ENCODE measurements at regions not wholly inside any gene's neighbourhood (a gene's known extent, or its start where the extent isn't known, plus 50 kb on each side); places are given as distances from the start of the nearest gene placed in this dataset.
A peak's percentile ranks its signal among the peaks of the same experiment; 100 is the strongest.

DNA sequence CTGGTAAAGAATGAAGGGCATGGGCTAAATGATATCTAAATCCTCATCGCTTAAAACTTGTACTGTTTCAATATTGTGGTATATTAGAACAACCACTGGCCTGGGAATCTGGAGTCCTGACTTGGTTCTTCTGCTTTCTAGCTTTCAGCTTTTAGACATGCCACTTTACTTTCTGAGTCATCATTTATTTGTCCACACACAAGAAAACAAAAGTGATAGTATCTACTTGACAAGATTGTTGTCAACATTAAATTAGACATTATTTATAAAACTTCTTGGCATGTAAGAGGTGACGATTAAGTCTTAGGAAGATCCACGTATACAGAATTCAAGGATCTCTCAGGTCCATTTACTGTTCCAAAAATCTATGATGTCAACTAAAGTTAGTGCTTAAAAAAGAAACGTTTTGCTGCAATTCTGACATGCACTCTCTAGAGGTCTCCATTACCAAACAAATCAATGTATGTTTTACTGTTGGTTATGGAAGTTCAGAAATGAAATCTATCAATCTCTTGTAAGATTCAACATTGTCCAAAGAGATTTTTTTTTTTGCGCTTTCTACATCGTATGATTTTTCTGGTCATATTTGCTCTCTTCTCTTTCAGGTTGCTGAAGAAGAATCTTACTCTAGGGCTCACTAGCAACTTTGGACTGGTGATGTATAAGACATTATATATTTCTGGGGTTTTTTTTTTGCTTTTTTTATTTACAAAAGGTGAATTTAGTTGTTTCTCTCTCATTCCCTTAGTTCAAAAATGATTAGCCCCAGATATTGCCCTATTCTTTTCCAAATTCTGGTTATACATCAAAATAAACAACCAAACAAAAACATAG, 53.6 kb upstream of the DYNC1I1 start:
- Histone ChIP-seq H3K79me2 (ENCODE audit: control insufficient read depth, insufficient read depth, low read length) (no peaks in the 10 kb centered on the region), H3K4me1 (ENCODE audit: control insufficient read depth, insufficient read depth, low read length) (no peaks in the 10 kb centered on the region), H3K9me3 (replicated peaks; ENCODE audit: control insufficient read depth, insufficient read depth, low read length) (no peaks in the 10 kb centered on the region), H3K4me3 (no peak overlapping the region), H4K20me1 (ENCODE audit: control insufficient read depth, insufficient read depth) (no peaks in the 10 kb centered on the region), H2AFZ (ENCODE audit: control insufficient read depth, low read depth, low read length) (no peak overlapping the region), H3K9ac (ENCODE audit: control insufficient read depth, insufficient read depth, low read length) (no peak overlapping the region), H3K27me3 (replicated peaks in 1 of 2; ENCODE audit: control insufficient read depth in 2 of 2, insufficient read depth in 2 of 2, low read length in 1 of 2) (no peaks in the 10 kb centered on the region; a peak in 1 of 4 replicates), H3K4me2 (ENCODE audit: control insufficient read depth, insufficient read depth) (no peak overlapping the region), H3K27ac (ENCODE audit: control insufficient read depth, insufficient read depth) (no peak overlapping the region), H3K36me3 (ENCODE audit: control insufficient read depth in 2 of 2, insufficient read depth in 2 of 2, low read length in 1 of 2) (no peaks in the 10 kb centered on the region)
- in situ Hi-C loops (cut with MboI) (no loop called here), intact Hi-C loops (cut with micrococcal nuclease; ENCODE audit: unreplicated experiment) (loop anchor here (1.0 to 5.0 kb wide), 2 partner anchors 79 to 153 kb away; no protein-coding TSS in a partner anchor)
- FAIRE-seq = no peak
- no peak for DNase-seq (ENCODE audit: low read depth, low spot score)
- ChIA-PET SMC1A (ENCODE audit: uncharacterized antibody, unreplicated experiment) (interaction anchor here (0.7 to 4.1 kb wide), 10 partner anchors 13 to 1309 kb away, joined by 3 to 84 read pairs (median 4); no protein-coding TSS in a partner anchor), POLR2A (interaction anchor here (0.6 kb wide), 1 partner anchor 206 kb away, joined by 6 read pairs; no protein-coding TSS in a partner anchor), RAD21 (ENCODE audit: unreplicated experiment) (interaction anchor here (0.7 to 2.1 kb wide), 4 partner anchors 29 to 152 kb away, joined by 3 to 26 read pairs (median 10); no protein-coding TSS in a partner anchor), CTCF (interaction anchor here (0.7 to 4.1 kb wide), 16 partner anchors 8 to 1309 kb away, joined by 3 to 55 read pairs (median 4); no protein-coding TSS in a partner anchor)
- peak; percentile 45 for ATAC-seq
- BruUV-seq (replicated peaks) = no TSS peak
- WGBS (ENCODE audit: insufficient coverage, insufficient replicate concordance, low lambda C conversion rate, missing lambda C conversion rate) = 47% methylated on average over 6 of the region's 6 CpGs
- TF ChIP-seq RAD21 (IDR thresholded peaks at IDR 0.05; ENCODE audit: insufficient read depth, low read depth, low read length) (peak; percentile 58), MYB (IDR thresholded peaks at IDR 0.05; ENCODE audit: borderline replicate concordance, low read depth, low read length) (no peak), CHD1 (IDR thresholded peaks at IDR 0.05; ENCODE audit: low read depth, low read length) (no peak), RUNX3 (IDR thresholded peaks at IDR 0.05; ENCODE audit: low read length) (no peak), ZNF217 (IDR thresholded peaks at IDR 0.05) (no peak), CTCF (IDR thresholded peaks at IDR 0.05 in 2 of 3, conservative IDR thresholded peaks at IDR 0.05 in 1 of 3; ENCODE audit: control insufficient read depth in 2 of 3, extremely low read depth in 1 of 3, insufficient read depth in 1 of 3, low read depth in 3 of 3, low read length in 3 of 3) (peak in 2 of 3 experiments; percentile 33 to 69; a peak in 3 of 6 replicates), PAX8 (IDR thresholded peaks at IDR 0.05) (no peak), TCF7 (IDR thresholded peaks at IDR 0.05; ENCODE audit: borderline replicate concordance) (no peak), JUND (IDR thresholded peaks at IDR 0.05; ENCODE audit: low read depth, low read length) (no peak), YBX1 (IDR thresholded peaks at IDR 0.05) (no peak), NFIC (IDR thresholded peaks at IDR 0.05; ENCODE audit: low read depth, low read length) (no peak), ZNF622 (IDR thresholded peaks at IDR 0.05) (no peak), CBX5 (IDR thresholded peaks at IDR 0.05; ENCODE audit: low read depth) (no peak), NRF1 (conservative IDR thresholded peaks at IDR 0.05; ENCODE audit: low read depth, low read length) (no peak), ATF7 (IDR thresholded peaks at IDR 0.05; ENCODE audit: low read depth) (peak; percentile 40; the same call in 1 of the 2 replicates), RFX5 (IDR thresholded peaks at IDR 0.05; ENCODE audit: low read depth, low read length) (no peak), ZBED1 (IDR thresholded peaks at IDR 0.05; ENCODE audit: borderline replicate concordance) (no peak), NR2F1 (conservative IDR thresholded peaks at IDR 0.05) (no peak), ZNF24 (IDR thresholded peaks at IDR 0.05) (no peak), ZNF687 (IDR thresholded peaks at IDR 0.05) (no peak)

Measured in GM12878 (cell line).